NOMO-1 (cell line): ENCODE measurements at regions not wholly inside any gene's neighbourhood (a gene's known extent, or its start where the extent isn't known, plus 50 kb on each side); places are given as distances from the start of the nearest gene placed in this dataset.
A peak's percentile ranks its signal among the peaks of the same experiment; 100 is the strongest.
"Not testable (repeated sequence)": the region's sequence is repeated elsewhere in the genome, so short reads cannot be mapped to it uniquely, and the experiment has no call there.

Source experiments
- DNase-seq, 2 experiments: peaks; one replicate each; lab custom pipeline; 2025; ENCODE audit not compliant: unreplicated experiment in 2 of 2; lab: John Stamatoyannopoulos, UW

DNA sequence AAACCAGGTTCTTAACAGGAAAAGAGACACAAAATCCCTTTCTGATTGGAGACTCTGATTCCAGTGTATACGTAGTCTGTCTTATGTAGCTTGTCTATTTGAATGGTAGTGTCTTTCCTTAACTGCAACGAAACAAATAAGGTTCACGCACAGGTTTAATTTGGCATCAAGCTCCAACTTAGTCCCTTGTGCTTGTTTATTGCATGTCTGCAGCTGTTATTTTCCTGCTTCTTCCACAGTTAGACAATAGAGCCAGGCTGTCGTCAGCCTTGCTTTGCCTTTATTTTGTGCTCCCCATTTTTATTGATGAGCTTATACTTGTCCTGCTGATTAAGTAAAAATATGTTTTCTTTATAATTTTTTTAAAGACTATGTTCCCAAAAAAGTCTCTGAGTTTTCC, 152.7 kb upstream of the CDIN1 start:
- DNase-seq: no peak

DNA sequence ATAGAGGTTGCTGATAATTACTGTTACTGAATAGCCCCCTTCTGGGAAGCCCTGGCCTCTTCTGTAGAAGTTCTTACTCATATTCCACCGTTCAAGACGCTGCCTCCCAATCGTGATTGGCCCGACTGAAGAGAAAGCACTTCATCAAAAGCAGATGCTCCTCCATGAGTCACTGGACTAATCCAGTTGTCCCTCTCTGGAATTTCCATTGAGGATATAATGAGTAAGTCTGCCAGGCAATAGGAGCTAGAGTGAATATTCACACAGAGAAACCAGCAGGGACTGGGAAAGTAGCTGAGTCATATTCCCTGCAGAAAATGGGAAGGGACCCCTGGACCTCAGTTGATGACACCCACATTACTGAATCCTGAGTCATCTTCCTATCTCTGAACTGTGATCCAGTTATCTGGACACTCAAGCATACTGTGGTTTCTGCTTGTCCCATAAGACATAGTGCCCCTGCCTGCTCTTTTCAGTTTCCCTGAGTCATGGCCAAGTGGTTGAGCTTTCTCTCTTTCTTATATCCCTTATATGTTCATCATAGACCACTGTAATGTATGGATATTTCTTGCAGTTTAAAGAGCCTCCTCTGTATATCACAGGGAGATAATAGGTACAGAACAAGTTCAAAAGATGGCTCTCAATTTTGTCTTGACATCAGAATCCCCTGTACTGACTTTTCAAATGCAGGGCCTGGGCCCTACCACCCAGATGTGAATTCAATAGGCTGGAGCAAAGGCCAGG, 151.2 kb upstream of the CDIN1 start:
- DNase-seq: peak in 1 of 2 experiments; percentile 2

DNA sequence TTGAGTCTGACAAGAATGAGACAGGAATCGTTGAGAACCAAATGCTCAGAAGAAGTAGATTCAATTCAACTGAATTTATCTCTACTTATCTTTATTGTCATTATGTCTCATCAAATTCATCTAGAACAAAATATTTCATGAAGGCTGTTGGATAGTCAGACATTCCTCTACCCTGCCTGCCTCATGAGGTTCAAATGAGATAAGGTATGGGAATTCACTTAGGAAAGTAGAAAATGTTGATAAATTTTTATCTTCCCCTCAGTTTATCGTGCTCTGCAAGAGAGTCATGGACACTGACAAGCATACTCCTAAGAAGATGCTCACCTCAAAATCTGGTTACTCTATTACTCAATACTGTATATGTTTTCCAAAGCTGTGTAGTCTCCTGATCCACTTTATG, 149.7 kb upstream of the CDIN1 start:
- DNase-seq: no peak

DNA sequence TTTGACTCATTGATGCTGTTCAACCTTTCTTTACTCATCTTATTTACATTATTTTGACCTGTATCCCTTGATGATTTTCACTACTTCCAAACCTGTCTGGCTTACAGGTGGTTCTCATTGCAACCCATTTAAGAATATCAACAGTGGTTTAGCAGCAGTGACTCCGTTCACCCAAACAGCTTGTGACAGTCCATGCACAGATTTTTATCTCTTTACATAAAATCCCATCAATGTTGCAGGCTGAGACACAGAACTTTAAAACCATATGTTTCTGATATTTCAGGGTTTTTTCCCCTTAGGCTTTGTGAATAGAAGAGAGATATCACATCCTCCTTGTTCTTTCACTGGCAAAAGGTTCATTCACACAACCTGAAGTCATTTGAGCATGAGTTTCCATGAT, 149.1 kb upstream of the CDIN1 start:
- DNase-seq: no peak

DNA sequence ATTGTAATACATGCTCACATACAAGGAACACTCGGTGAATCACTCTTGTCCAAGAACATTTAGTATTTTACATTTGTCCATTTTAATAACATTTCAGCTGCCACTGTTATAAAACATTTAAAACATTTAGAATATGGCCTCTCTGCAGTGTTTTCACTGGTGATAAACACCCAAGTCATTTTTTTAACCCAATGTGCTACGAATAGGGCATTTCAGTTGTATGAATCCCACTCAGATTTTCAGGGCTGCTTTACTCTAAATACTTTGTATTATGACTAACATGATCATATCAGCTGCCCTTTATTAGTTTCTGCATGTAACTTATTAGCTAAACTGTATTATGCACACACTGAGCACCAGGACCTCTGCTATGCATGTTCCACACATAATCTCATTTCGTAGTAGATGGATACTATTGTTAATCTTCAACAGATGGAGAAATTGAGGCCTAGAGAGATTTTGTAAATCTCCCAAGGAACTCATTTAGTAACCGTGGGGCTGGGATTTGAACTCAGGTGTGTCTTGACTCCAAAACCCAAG, 148.6 kb upstream of the CDIN1 start:
- DNase-seq: no peak

DNA sequence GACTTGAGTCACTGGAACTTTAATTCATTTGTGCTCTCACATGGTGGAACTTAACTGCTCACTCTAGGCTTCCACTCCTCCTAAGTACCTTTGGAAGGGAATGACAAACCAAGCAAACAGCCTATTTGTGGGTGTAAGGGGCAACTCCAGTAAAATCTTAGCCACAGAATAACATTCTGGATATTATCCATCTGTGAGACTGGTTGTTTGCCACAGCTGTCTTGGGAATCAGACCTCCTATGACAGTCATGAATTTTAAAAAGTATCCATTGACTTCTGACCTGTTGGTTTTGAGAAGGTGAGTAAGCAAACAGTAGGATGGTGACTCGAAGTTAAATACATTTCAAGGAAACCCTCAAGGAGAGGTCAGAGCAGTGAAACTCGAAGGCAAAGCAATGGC, 147.3 kb upstream of the CDIN1 start:
- DNase-seq: no peak

DNA sequence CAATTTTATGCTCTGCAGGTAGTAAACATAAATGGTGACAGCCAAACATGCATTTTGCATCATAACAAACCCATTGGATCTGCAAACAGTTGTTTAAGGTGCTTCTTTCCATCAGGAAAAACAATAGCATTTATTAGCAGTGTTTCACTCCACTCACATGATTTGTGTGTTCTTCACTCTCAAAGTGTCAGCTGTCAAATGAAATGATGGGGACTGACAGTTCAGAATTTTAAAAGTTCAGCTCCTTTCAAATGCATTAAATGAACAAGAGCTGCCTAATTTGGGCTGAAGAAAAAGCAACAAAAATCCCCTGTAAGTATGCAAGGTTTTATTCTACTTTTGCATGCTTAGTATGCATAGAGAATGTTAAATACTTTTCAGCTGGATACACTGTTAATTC, 145.2 kb upstream of the CDIN1 start:
- DNase-seq: no peak

DNA sequence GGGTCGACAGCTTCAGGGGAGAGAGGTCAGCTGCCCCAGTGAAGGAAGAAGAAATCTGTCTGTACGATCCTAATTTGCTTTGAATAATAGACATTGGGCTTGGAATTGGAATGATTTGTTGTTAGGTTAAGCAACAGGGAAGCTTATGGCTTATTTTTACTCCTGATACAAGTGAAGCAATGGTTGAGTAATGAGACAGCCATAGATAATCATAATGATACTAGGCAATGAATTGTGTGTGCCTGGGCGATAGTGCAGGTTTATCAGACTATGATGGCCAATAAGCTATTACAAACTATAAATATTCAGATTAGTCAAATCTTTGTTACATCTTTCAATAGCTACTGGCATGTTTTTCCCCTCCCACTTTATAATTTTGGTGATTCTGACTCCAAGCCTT, 140.9 kb upstream of the CDIN1 start:
- DNase-seq: no peak

DNA sequence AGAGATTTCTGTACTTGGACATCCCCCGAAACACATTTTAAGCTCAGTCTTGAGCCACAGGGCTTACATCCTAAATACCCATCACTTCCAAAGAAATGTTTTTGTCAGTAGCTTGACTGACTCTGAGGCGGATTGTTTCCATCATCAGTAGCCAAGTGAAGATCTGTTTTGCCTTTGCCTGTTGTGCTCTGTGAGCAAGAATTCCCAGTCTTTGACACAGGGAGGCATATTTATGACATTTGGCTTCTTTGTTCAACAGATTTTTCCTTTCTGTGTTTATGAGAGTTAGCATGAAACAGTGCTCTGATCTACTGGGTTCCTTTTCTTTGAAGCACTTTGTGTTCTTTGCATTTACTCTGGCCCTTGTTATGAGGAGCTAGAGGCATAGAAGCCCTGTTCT, 132.1 kb upstream of the CDIN1 start:
- DNase-seq: no peak

DNA sequence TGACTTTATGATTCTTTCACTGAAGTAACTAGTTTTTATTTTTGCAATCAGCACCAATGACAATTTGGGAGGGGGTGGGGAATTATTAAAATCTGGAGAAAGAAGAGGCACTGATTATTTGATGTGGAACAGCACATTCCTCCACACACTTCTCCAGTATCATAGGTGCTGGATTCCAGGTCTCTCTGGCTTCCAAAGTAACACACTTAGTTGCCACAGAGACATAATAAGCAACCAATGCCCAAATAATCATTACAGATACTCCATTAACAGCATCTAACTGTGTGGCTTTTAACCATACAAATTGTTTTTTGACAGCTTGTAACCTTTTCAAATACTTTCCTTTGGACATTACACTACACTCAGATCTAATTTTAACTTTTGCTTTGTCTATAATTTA, 131.0 kb upstream of the CDIN1 start:
- no peak for DNase-seq

DNA sequence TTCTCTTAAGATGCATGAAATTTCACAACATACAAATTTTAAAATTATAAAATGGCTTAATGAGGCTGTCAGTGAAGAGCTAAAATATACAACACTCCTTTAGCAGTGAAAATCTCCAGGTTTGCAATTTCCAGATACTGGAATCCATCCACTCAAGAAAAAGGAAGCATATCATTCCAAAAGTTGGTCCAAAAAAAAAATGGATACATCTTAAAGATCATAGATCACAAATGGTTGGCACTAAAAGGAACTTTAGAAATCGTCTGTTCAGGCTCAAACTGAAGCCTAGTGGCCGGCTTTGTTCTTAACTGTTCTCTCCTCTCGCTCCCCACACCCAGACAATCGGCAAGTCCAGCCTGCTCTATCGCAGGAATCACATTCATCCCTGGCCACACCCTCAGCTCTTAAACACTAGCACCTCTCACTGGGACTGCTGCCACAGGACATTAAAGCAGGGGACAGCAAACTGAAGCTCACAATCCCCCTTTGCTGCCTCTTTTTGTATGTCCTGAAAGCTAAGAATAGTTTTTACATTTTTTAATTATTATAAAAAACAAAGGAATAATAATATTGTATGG, 130.3 kb upstream of the CDIN1 start:
- no peak for DNase-seq

DNA sequence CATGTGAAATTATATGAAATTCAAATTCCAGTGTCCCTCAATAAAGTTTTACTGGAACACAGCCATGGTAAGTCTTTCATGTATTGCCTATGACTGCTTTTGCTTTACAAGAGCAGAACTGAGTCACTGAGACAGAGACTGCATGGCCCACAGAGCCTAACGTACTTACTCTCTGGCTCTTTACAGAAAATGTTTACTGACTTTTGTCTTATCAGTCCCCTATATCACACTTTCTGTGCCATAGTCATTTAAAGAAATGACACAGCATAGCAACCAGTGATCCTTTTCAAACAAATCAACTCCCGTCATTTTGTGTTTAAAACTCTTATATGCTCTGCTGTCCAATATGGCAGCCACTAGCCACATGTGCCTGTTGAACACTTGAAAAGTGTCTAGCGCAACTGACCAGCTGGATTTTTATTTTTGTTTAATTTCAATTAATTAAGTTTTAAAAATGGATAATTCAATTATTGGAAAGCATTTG, 129.7 kb upstream of the CDIN1 start:
- no peak for DNase-seq

DNA sequence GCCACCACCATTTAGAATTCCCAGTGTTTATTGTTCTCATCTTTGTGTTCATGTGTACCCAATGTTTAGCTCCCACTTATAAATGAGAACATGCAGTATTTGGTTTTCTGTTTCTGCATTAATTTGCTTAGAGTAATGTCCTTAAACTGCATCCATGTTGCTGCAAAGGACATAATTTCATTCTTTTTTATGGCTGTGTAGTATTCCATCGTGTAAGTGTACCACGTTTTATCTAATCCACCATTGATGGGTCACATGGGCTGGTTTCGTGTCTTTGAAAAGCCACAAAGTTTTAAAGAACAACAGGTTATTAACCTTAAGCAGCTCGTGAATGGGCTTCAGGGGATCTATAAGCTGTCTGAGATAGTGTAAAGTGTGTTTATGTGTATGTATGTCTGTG, 125.2 kb upstream of the CDIN1 start:
- not testable (repeated sequence) for DNase-seq

DNA sequence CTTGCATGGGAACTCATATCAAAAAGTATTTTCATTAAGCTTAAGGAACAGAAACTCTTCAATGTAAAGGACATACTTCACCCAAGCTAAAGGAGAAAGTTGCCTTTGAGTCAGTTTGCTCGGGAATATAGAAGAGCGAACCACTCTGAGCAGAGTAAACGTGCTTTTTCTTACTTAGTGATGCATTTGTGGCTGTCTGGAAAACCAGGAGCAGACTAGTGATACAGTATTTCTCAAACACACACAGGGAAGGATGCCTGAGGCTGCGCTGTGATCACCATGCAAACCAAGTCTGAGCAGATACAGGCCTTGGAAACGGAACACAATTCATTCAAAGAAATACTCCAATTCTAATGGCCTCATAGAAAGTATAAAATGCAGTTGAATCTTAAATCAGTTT, 121.0 kb upstream of the CDIN1 start:
- DNase-seq: no peak

DNA sequence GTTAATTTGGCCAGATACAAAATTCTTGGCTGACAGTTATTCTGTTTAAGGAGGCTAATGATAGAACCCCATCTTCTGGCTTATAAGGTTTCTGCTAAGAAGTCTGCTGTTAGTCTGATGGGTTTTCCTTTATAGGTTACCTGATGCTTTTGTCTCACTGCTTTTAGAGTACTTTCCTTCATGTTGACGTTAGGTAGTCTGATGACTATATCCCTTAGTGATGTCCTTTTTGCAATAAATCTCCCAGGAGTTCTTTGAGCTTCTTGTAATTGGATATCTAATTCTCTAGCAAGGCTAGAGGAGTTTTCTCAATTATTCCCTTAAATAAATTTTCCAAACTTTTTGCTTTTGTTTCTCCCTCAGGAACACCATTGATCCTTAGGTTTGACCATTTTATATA, 114.1 kb upstream of the CDIN1 start:
- no peak for DNase-seq

DNA sequence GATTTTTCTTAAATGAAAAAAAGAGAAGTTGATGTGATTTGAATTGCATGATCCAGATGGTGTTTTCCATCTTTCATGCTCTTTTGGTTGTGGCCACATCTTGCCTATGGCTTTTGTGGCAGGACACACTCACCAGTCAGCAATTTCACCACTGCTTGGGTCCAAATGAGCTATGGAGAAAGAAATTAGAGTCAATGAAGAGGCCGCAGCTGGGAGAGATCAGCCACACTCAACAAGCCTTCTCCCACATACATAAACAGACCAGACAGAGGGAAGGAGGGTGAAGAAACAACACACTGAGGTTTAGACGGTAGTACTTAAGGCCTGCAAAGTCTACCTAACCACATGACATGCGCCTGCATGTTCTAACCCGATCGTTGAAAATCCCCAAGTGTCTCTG, 110.7 kb upstream of the CDIN1 start:
- no peak for DNase-seq

DNA sequence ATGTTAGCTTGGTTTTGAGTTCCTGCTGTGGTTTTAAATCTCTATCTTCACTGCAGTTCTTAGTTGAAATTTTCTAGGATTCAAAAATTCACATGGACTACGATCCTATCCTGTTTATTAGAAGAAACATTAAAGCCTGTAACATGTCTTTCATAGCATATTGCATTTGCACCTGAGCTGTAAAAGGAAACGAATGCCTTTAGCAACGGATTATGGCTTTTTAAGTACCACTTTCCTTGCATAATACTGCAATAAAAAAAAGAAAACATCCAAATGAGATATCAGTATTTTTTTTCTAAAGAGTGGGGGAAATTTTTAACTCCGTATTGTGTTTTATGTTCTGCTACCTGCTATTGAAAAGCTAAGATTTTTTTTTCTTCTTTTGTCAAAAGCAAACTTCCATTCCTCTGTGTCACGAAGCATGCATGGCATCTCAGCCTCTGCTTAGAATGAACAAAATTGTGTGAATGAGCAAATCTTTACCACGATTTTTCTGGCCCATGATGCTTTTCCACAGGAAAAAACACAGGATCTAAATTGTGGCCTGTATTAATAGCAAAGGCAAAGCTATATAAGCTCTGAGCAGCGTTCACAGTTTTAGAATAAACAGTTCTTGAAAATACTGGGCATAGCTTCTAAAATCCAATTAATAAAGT, 110.0 kb upstream of the CDIN1 start:
- DNase-seq: no peak

DNA sequence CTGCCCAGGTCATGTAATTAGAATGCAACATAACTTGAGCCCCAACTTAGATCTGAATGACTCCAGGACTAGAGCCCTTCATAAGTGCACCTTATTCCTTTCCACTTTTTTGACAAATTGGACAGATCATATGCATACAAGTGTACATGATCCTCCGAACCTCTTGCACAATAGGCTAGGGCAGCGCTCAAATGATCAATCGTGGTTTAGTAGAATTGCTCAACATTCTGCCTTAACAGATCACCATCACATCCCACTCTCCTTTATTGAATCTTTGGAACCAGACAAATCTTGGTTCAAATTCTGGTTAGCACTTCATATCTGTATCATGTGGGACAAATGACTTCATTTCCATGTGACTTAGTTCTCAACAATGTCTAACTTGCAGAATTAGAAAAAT, 106.8 kb upstream of the CDIN1 start:
- no peak for DNase-seq

DNA sequence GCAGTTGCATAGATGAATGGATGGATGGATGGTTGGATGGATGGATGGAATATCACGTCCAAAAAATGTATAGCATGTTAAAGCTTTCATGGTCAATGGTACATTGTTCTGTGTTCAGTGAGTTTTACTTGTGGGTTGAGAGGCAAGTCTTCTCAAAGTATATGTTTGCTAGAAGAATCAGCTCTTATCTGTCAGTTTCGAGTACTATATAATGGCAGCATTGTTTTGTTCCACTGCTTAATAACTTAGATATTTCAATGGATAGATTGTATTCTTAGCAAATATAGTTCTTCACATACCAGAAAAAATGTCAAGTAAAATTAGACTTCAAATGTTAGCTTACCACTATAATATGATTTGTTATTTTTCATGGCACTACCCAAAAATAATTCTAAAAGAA, 100.9 kb upstream of the CDIN1 start:
- no peak for DNase-seq

DNA sequence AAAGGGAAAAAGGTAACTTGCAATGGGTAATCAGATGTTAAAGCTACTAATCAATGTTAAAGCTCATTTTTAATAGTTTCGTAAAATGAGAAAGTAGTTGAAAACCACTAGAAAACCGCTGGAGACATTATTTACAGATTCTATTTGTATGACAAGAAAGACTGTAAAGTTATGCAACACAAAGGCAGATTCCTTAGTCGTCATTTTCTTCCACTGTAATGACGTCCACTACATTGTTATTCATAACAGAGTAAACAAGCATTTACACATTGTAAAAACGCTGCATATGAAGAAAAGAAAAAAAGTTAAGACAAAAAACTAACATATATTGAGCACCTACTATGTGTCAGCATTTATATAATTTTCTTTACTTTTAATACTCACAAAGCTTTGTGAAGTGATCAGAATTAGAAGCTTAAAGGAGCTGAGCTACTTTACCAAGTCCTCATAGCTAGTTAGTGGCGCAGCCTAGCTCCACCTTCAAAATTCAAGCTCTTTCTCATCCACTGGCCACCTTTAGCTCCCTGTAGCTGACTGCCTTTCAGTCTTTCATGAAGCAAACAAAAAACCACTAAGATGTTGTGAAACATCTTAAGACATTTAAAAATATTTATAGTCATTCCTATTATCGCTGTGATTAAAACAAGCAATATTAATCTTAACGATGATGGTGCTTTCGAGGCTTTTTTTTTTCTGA, 100.1 kb upstream of the CDIN1 start:
- DNase-seq: no peak

DNA sequence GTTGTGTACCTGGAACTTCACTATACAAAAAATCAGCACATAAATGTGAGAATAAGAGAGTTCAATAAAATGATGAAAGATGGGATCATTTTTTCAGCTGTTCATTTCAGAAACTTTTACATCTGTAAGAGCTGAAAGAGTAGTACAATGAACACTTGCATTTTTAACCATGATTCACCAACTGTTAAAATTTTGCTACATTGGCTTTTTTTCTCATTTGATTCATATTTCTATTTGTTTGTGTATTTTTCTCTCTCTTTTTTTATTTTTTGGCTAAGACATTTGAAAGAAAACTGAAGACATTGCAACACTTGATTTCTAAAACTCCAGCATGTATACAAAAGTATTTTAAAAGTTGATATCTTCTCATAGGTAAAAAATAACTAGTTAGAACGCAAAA, 98.3 kb upstream of the CDIN1 start:
- DNase-seq: no peak
